Nephron progenitor cell (in vitro differentiated cells): ENCODE measurements at regions not wholly inside any gene's neighbourhood (a gene's known extent, or its start where the extent isn't known, plus 50 kb on each side); places are given as distances from the start of the nearest gene placed in this dataset.
"Not testable (repeated sequence)": the region's sequence is repeated elsewhere in the genome, so short reads cannot be mapped to it uniquely, and the experiment has no call there.

Experiments used
- DNase-seq: peaks from one replicate; pipeline ENCODE4 v3.0.0; 2021
- H3K27ac Mint-ChIP-seq: 2 replicates; pipeline ENCODE4 v1.8.0; 2021; ENCODE audit warnings: mild to moderate bottlenecking, moderate library complexity, mixed read lengths
- H3K27me3 Mint-ChIP-seq: 2 replicates; pipeline ENCODE4 v1.8.0; 2021; ENCODE audit warnings: mild to moderate bottlenecking, low read depth, mixed read lengths; ENCODE audit not compliant: poor library complexity
- H3K36me3 Mint-ChIP-seq: 2 replicates; pipeline ENCODE4 v1.8.0; 2021; ENCODE audit warnings: low read depth, mixed read lengths
- H3K4me1 Mint-ChIP-seq: 2 replicates; pipeline ENCODE4 v1.8.0; 2021; ENCODE audit warnings: mixed read lengths
- H3K4me3 Mint-ChIP-seq: 2 replicates; pipeline ENCODE4 v1.8.0; 2021; ENCODE audit warnings: mild to moderate bottlenecking, moderate library complexity, mixed read lengths
- H3K9me3 Mint-ChIP-seq: 2 replicates; pipeline ENCODE4 v1.8.0; 2021; ENCODE audit warnings: mild to moderate bottlenecking, moderate library complexity, mixed read lengths
- CTCF ChIP-seq: fragments of 200-600 bp; sonication (generic); IDR thresholded peaks from 2 replicates; pipeline ENCODE4 v1.5.0; 2021; ENCODE audit warnings: antibody characterized with exemption

- Mint-ChIP-seq H3K9me3 (no peaks in the 10 kb centered on the region), H3K4me3 (no peak overlapping the region), H3K27ac (no peak overlapping the region), H3K4me1 (no peaks in the 10 kb centered on the region), H3K36me3 (no peaks in the 10 kb centered on the region), H3K27me3 (peaks cover 5% of the 10 kb centered on the region)
- TF ChIP-seq CTCF: no peak
- DNase-seq: no peak
Measured at GRCh38 chr7:114806590-114807162, 115.2 kb upstream of the MDFIC start.

GRCh38 chr7:114812570-114812969, 109.3 kb upstream of the MDFIC start:
- no peak overlapping the region for H3K4me3 Mint-ChIP-seq
- no peaks in the 10 kb centered on the region for H3K36me3 Mint-ChIP-seq
- H3K9me3 Mint-ChIP-seq: no peaks in the 10 kb centered on the region
- no peak overlapping the region for H3K27ac Mint-ChIP-seq
- H3K4me1 Mint-ChIP-seq: no peaks in the 10 kb centered on the region
- TF ChIP-seq CTCF: no peak
- H3K27me3 Mint-ChIP-seq: peaks cover 2% of the 10 kb centered on the region
- DNase-seq: no peak

- H3K4me3 Mint-ChIP-seq: no peak overlapping the region
- H3K4me1 Mint-ChIP-seq: no peaks in the 10 kb centered on the region
- DNase-seq: no peak
- H3K27me3 Mint-ChIP-seq: peaks cover 2% of the 10 kb centered on the region
- H3K36me3 Mint-ChIP-seq: no peaks in the 10 kb centered on the region
- no peak overlapping the region for H3K27ac Mint-ChIP-seq
- no peaks in the 10 kb centered on the region for H3K9me3 Mint-ChIP-seq
- no peak for TF ChIP-seq CTCF
Measured at GRCh38 chr7:114813624-114814023, 108.3 kb upstream of the MDFIC start.

- not testable (repeated sequence) for H3K36me3 Mint-ChIP-seq, H3K4me1 Mint-ChIP-seq, H3K27me3 Mint-ChIP-seq, DNase-seq, H3K4me3 Mint-ChIP-seq, H3K27ac Mint-ChIP-seq, H3K9me3 Mint-ChIP-seq
Measured at GRCh38 chr7:114817036-114817435, 104.9 kb upstream of the MDFIC start.

DNA sequence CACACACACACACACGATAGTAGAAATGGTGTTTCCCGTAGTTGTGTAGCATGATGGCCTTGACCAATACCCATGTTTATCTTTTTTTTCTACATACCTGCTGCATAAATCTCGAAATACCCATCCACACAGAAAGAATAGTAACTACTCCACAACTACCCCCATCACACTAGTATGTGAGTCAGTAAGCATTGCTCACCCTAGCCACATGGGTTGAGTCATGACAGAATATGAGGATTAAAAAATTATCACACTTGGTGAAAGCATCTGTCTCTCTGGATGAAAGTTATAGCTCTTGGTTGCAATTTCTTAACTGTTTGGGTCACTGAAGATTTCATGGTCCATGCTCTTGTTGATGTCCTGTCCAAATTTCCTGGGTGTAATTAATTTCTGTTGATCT, 103.4 kb upstream of the MDFIC start:
- Mint-ChIP-seq H3K4me3 (no peak overlapping the region), H3K27ac (no peak overlapping the region), H3K27me3 (peaks cover 2% of the 10 kb centered on the region), H3K4me1 (no peaks in the 10 kb centered on the region), H3K9me3 (no peaks in the 10 kb centered on the region), H3K36me3 (no peaks in the 10 kb centered on the region)
- no peak for DNase-seq
- TF ChIP-seq CTCF: no peak

- Mint-ChIP-seq H3K4me1 (no peaks in the 10 kb centered on the region), H3K4me3 (no peak overlapping the region), H3K9me3 (no peaks in the 10 kb centered on the region), H3K36me3 (no peaks in the 10 kb centered on the region), H3K27ac (no peak overlapping the region), H3K27me3 (no peaks in the 10 kb centered on the region)
- no peak for TF ChIP-seq CTCF
- no peak for DNase-seq
Measured at GRCh38 chr7:114819616-114820362, 102.1 kb upstream of the MDFIC start.
